Testis (tissue), 2 donors: ENCODE measurements at regions not wholly inside any gene's neighbourhood (a gene's known extent, or its start where the extent isn't known, plus 50 kb on each side); places are given as distances from the start of the nearest gene placed in this dataset.

ENCODE experiments used
- POLR2A ChIP-seq: fragments of 450-650 bp; IDR thresholded peaks from one replicate; pipeline ENCODE4 v1.6.1; 2017; ENCODE audit warnings: antibody characterized with exemption, mild to moderate bottlenecking, moderate library complexity
- TF ChIP-seq, protein P1 (sequence below), 3 experiments: fragments of 450-650 bp in 2 of 3; fragments of 200-600 bp in 1 of 3; sonication (generic) in 1 of 3; IDR thresholded peaks; one replicate each; pipeline ENCODE4 v1.5.1; 2016 to 2019; ENCODE audit warnings: antibody characterized with exemption in 3 of 3, mild to moderate bottlenecking in 2 of 3, moderate library complexity in 1 of 3

DNA sequence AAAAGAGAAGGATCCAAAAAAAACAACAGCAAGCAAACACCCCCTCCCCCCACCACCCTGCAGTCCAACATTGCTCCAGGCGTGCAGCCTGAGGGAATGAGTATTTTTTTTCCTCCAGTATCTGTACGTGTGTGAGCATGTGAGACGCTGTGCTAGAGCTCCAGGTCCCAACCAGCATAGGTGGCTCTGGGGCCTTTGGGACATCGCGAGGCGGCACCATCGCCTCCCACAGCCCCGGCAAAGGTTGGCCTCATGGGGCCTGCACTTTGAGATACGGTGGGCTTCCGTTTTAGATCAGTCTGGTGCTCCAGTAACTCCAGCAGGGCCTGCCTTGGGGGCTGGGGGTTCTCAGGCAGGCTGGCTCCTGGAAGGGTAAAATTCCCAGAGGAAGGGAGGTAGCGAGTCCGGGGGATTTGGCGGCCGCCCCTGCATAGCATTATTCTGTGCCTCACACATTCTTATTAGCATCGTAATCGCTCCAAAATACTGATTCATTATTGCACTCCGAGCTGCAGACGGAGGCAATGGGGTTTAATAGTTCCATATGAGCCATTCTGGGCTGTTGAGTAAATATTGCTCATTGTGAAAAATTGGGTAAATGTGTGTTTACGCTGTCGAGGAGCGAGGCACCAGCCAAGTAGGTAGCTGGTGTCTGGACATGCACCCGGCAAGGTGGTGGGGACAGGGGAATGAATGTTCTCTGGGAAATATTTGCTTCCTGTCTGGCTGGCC is 143.1 kb upstream of the MYL2 start:
- TF ChIP-seq POLR2A = no peak
- TF ChIP-seq, protein P1, sequence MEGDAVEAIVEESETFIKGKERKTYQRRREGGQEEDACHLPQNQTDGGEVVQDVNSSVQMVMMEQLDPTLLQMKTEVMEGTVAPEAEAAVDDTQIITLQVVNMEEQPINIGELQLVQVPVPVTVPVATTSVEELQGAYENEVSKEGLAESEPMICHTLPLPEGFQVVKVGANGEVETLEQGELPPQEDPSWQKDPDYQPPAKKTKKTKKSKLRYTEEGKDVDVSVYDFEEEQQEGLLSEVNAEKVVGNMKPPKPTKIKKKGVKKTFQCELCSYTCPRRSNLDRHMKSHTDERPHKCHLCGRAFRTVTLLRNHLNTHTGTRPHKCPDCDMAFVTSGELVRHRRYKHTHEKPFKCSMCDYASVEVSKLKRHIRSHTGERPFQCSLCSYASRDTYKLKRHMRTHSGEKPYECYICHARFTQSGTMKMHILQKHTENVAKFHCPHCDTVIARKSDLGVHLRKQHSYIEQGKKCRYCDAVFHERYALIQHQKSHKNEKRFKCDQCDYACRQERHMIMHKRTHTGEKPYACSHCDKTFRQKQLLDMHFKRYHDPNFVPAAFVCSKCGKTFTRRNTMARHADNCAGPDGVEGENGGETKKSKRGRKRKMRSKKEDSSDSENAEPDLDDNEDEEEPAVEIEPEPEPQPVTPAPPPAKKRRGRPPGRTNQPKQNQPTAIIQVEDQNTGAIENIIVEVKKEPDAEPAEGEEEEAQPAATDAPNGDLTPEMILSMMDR (IDR thresholded peaks at IDR 0.05) = no peak
